Esophagus squamous epithelium (tissue), 5 donors: ENCODE measurements at regions not wholly inside any gene's neighbourhood (a gene's known extent, or its start where the extent isn't known, plus 50 kb on each side); places are given as distances from the start of the nearest gene placed in this dataset.
"Not testable (repeated sequence)": the region's sequence is repeated elsewhere in the genome, so short reads cannot be mapped to it uniquely, and the experiment has no call there.

Source experiments
- DNase-seq: peaks from one replicate; lab custom pipeline; 2025; lab: John Stamatoyannopoulos, UW
- H3K27ac ChIP-seq, 4 donors: fragments of 200-600 bp; sonication (generic); one replicate each; pipeline ENCODE4 v1.5.1; 2016 to 2019; ENCODE audit warnings: mild to moderate bottlenecking in 1 of 4
- H3K27me3 ChIP-seq, 4 donors: fragments of 200-600 bp; sonication (generic); 1 replicate in 3 of 4; 2 replicates in 1 of 4; pipeline versions ENCODE4 v1.5.1 to v1.6.0; 2017 to 2021; ENCODE audit warnings: antibody characterized with exemption in 1 of 4
- H3K36me3 ChIP-seq, 3 donors: fragments of 200-600 bp; sonication (generic); one replicate each; pipeline ENCODE4 v1.5.1; 2016 to 2019
- H3K4me1 ChIP-seq, 3 donors: fragments of 200-600 bp; sonication (generic); one replicate each; pipeline ENCODE4 v1.5.1; 2017 to 2019
- H3K4me3 ChIP-seq, 4 donors: fragments of 200-600 bp; sonication (generic); 1 replicate in 3 of 4; 2 replicates in 1 of 4; pipeline ENCODE4 v1.5.1; 2016 to 2019; ENCODE audit warnings: mild to moderate bottlenecking in 2 of 4, moderate library complexity in 1 of 4
- H3K9me3 ChIP-seq, 3 donors: fragments of 200-600 bp; sonication (generic); one replicate each; pipeline ENCODE4 v1.5.1; 2016 to 2019
- POLR2A ChIP-seq, 4 donors: fragments of 450-650 bp; IDR thresholded peaks; one replicate each; pipeline ENCODE4 v1.6.1; 2017; ENCODE audit warnings: antibody characterized with exemption in 4 of 4, mild to moderate bottlenecking in 4 of 4, moderate library complexity in 3 of 4
- WGBS, 2 donors: methylation state at CpG; one replicate each; pipeline ENCODE4 v1.1.5; 2018; 5-methylcytosine and 5-hydroxymethylcytosine counted together
- intact Hi-C: fragments of 100-400 bp; cut with DNase I; formaldehyde crosslinking; loops from one replicate; pipeline ENCODE4 v1.15.0; 2022
- TF ChIP-seq, protein P1 (sequence below), 6 experiments: fragments of 450-650 bp in 4 of 6; fragments of 200-600 bp in 2 of 6; sonication (generic) in 2 of 6; IDR thresholded peaks; one replicate each; pipeline ENCODE4 v1.5.1; 2016 to 2019; ENCODE audit warnings: antibody characterized with exemption in 6 of 6, mild to moderate bottlenecking in 4 of 6, moderate library complexity in 4 of 6
- donor health status: DM: yes; HTN: yes; CAD: no.

DNA sequence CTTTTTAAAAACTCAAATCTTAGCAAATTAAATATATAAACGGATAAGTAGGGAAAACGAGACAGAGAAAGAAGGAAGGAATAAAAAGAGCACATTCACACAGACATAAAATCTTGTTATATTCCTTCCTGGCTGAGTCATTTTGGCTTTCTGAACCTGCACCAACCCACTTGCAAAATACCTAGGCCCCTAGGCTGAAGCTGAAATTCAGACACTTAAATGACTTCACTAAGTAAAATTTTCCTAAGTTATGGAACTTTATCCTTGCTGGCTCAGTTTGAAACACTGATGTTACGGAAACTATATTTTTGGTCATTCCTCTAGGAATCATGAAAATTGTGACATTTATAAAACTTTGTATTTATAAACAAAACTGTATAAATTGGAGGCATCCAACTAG lies 462.8 kb upstream of the NFIA start:
- Histone ChIP-seq H3K27me3 (no peaks in the 10 kb centered on the region), H3K27ac (no peak overlapping the region), H3K9me3 (no peaks in the 10 kb centered on the region), H3K4me3 (no peak overlapping the region), H3K36me3 (no peaks in the 10 kb centered on the region), H3K4me1 (peaks cover 0 to 9% (median 0%) of the 10 kb centered on the region in 3 donors)
- WGBS, 2 donors = 73% methylated on average over 3 of the region's 3 CpGs
- intact Hi-C loops = no loop called here
- TF ChIP-seq POLR2A (IDR thresholded peaks at IDR 0.05) = no peak
- TF ChIP-seq, protein P1, sequence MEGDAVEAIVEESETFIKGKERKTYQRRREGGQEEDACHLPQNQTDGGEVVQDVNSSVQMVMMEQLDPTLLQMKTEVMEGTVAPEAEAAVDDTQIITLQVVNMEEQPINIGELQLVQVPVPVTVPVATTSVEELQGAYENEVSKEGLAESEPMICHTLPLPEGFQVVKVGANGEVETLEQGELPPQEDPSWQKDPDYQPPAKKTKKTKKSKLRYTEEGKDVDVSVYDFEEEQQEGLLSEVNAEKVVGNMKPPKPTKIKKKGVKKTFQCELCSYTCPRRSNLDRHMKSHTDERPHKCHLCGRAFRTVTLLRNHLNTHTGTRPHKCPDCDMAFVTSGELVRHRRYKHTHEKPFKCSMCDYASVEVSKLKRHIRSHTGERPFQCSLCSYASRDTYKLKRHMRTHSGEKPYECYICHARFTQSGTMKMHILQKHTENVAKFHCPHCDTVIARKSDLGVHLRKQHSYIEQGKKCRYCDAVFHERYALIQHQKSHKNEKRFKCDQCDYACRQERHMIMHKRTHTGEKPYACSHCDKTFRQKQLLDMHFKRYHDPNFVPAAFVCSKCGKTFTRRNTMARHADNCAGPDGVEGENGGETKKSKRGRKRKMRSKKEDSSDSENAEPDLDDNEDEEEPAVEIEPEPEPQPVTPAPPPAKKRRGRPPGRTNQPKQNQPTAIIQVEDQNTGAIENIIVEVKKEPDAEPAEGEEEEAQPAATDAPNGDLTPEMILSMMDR (IDR thresholded peaks at IDR 0.05) = no peak
- DNase-seq = no peak

DNA sequence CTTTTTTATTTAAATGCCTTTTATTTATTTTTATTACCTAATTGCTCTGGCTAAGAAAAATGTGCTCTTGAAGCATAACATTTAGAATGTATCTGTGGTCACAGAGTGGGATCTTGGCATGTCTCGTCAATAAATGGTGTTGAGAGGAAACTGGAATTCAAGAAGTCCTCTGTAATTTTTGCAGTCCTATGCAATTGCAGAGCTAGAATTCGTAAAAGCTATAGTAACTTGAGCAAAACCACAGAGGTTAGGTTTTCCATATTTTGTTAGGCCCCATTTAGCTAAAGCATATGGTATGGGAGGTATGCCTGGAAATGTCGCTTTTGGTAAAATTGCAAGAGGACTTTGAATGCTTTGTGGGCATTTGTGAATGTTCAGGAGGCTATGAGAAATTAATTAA lies 466.7 kb upstream of the NFIA start:
- Histone ChIP-seq H3K9me3 (no peaks in the 10 kb centered on the region), H3K27ac (no peak overlapping the region), H3K36me3 (no peaks in the 10 kb centered on the region), H3K4me1 (no peaks in the 10 kb centered on the region), H3K4me3 (no peak overlapping the region), H3K27me3 (no peaks in the 10 kb centered on the region)
- intact Hi-C loops = no loop called here
- DNase-seq = no peak
- TF ChIP-seq POLR2A (IDR thresholded peaks at IDR 0.05) = no peak
- TF ChIP-seq, protein P1 (IDR thresholded peaks at IDR 0.05) = no peak
- WGBS, 2 donors = 83 to 86% methylated on average over 3 of the region's 3 CpGs

DNA sequence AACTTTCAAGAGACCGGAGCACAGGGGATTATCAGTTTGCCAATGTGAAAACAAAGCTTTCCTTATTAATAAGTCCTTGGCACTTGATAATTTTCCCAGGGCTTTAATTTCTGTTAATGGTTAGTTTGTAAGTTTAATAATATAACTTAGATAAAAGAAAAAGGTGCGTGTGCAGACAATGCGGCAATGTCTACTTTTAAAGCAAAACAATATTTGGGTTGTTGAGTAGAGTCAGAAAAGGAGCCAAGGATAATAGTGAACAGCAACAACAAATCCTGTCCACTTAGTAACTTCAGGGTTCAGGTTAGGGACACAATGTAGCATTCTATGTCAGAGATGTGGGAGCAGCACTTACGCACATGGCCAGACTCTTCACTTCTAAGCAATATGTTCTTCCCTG lies 469.6 kb upstream of the NFIA start:
- no peak overlapping the region for H3K27ac ChIP-seq
- no peaks in the 10 kb centered on the region for H3K27me3 ChIP-seq
- H3K4me3 ChIP-seq = no peak overlapping the region
- no peaks in the 10 kb centered on the region for H3K9me3 ChIP-seq
- H3K36me3 ChIP-seq = no peaks in the 10 kb centered on the region
- intact Hi-C loops = no loop called here
- 86 to 88% methylated on average over 4 of the region's 4 CpGs for WGBS, 2 donors
- no peaks in the 10 kb centered on the region for H3K4me1 ChIP-seq
- no peak for DNase-seq
- TF ChIP-seq, protein P1 (IDR thresholded peaks at IDR 0.05) = no peak
- no peak for TF ChIP-seq POLR2A (IDR thresholded peaks at IDR 0.05)

DNA sequence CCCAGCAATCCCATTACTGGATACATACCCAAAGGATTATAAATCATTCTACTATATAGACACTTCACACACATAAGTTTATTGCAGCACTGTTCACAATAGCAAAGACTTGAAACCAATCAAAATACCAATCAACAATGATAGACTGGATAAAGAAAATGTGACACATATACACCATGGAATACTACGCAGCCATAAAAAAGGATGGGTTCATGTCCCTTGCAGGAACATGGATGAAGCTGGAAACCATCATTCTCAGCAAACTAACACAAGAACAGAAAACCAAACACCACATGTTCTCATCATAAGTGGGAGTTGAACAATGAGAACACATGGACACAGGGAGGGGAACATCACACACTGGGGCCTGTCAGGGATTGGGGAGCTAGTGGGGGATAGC lies 475.4 kb upstream of the NFIA start:
- DNase-seq, H3K27me3 ChIP-seq, H3K9me3 ChIP-seq, H3K4me3 ChIP-seq, H3K27ac ChIP-seq, H3K4me1 ChIP-seq, intact Hi-C loops, H3K36me3 ChIP-seq: not testable (repeated sequence)
- WGBS, 2 donors = 90 to 92% methylated on average over 1 of the region's 1 CpG

DNA sequence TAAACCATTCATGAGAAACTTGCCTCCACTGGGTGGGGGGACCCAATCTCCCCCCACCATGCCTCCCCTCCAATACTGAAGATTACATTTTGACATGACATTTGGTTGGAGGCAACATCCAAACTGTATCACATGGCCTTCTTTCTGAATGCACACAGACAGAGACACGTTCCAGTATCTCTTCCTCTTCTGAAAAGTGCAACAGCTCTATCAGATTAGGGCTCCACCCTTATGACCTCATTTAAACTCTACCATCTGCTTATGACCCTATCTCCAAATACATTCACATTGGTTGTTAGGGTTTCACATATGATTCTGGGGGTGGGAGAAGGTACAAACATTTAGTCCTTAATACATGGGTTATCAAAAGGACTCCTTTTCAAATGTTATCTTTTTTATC lies 481.8 kb upstream of the NFIA start:
- H3K27ac ChIP-seq = no peak overlapping the region
- no peaks in the 10 kb centered on the region for H3K4me1 ChIP-seq
- intact Hi-C loops = no loop called here
- no peak overlapping the region for H3K4me3 ChIP-seq
- no peaks in the 10 kb centered on the region for H3K36me3 ChIP-seq
- DNase-seq = no peak
- WGBS, 2 donors = 33 to 38% methylated on average over 1 of the region's 1 CpG
- H3K9me3 ChIP-seq = no peaks in the 10 kb centered on the region
- TF ChIP-seq, protein P1 (IDR thresholded peaks at IDR 0.05) = no peak
- no peak for TF ChIP-seq POLR2A (IDR thresholded peaks at IDR 0.05)
- H3K27me3 ChIP-seq = no peaks in the 10 kb centered on the region

DNA sequence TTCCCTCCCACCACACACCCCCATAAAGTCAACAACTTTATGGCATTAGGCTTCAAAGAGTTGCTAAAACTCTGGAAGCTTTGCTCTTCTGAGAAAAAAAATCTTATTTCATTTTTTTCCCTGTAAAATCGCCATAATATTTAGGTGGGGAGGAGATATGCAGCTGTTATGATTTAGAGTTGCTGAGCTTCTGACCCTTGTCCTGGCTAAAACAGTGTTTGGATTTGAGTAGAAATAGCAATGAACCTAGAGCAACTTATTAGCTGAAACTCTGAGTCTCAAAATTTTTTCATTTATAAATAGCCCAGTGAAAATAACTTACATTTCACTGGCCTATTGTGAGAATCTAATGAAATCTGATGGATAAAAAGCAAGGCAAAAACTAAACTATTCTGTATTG lies 482.8 kb upstream of the NFIA start:
- no peak overlapping the region for H3K4me3 ChIP-seq
- no peak overlapping the region for H3K27ac ChIP-seq
- intact Hi-C loops = no loop called here
- TF ChIP-seq, protein P1 (IDR thresholded peaks at IDR 0.05) = no peak
- no peak for TF ChIP-seq POLR2A (IDR thresholded peaks at IDR 0.05)
- no peaks in the 10 kb centered on the region for H3K36me3 ChIP-seq
- H3K27me3 ChIP-seq = no peaks in the 10 kb centered on the region
- no peaks in the 10 kb centered on the region for H3K4me1 ChIP-seq
- WGBS, 2 donors = 33 to 58% methylated on average over 1 of the region's 1 CpG
- no peaks in the 10 kb centered on the region for H3K9me3 ChIP-seq
- no peak for DNase-seq
